ENCODE measurements at regions not wholly inside any gene's neighbourhood (a gene's known extent, or its start where the extent isn't known, plus 50 kb on each side); places are given as distances from the start of the nearest gene placed in this dataset.

DNA sequence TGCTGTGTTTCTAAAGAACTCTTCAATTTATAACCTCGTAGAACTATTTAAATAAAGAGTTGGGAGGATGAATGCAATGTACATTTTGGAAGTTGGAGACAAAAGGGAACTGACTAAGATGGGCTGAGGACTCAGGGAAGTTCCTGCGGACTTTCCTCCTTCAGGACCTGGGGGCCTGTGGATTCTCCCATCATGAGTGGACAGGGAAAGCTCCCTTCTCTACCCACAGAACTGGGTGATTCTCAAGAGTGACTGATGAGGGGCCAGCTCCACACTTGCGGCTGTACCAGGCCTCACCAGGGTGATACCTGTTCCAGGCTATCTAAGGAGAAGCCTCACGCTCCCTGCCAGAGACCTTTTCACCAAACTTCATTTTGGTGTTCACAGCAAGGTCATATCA is 143.8 kb upstream of the APCDD1 start:
- TF ChIP-seq GATA1 (IDR thresholded peaks at IDR 0.05; ENCODE audit: low read depth, low read length) = no peak
- no peak for DNase-seq

DNA sequence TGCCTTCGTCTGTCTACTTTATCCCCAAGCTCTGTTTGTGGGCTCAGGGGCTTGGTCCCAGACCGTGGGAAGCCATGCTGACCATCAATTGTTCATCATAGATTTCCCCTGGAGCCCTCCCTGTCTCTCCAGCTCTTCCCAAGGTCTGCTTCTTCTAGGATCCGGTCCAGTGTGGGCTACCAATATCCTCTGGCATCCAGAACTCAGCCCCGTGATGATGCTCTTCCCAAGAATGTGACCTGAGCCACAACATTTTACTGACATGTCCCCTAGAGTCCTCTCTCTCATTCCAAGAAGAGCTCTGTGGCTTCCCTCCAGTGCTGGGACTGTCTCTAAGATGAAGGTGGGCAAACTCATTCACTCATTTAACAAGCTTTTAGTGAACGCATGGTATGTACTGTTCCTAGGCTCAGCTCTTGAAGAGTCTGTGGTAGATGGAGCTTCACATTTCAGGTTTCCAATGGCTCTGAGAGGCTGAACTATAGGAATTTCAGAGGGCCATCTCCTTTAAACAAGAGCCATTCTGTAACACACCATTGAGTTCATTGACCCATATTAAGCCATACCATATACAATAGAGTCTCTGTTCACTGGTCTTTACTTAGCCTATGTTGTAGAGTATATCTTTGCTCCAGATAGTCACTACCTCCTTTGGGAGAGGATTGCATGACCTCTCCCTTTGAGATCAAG is 142.0 kb upstream of the APCDD1 start:
- DNase-seq = no peak
- no peak for TF ChIP-seq GATA1 (IDR thresholded peaks at IDR 0.05; ENCODE audit: low read depth, low read length)
- no peak for TF ChIP-seq POLR2A (IDR thresholded peaks at IDR 0.05; ENCODE audit: low read length)

DNA sequence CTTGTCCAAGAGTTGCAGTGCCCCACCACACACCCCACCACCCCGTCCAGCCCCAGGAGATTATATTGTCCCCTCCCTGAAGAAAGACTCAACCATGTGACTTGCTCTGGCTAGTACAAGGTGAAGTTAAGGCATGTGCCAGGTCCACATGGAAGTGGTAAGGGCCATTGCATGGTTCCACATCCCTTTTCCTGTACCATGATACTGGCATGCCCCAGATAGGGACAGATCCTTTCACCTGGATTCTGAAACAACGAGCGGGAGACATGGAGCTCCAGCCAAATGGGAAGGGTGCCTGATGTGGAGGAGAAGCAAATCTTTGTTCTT is 141.5 kb upstream of the APCDD1 start:
- DNase-seq = no peak
- TF ChIP-seq POLR2A (IDR thresholded peaks at IDR 0.05; ENCODE audit: low read length) = no peak
- no peak for TF ChIP-seq GATA1 (IDR thresholded peaks at IDR 0.05; ENCODE audit: low read depth, low read length)

DNA sequence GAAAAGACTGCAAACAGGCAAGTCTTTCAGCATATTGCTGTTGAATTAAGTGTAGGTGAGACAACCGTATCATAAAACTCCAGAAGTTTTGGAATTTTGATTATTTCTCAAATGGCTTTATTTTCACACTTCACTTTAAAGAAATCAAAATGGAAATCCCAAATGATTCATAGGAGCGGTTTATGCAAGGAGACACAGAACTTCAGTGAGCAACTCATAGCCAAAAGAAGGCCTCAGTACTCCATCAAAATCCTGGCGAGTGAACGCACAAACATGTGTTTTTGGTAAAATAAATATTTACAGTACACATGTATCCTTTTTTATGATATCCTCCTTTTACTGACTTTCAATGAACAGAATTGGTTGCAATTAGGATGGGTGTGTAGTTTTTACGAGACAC is 140.4 kb upstream of the APCDD1 start:
- no peak for DNase-seq

DNA sequence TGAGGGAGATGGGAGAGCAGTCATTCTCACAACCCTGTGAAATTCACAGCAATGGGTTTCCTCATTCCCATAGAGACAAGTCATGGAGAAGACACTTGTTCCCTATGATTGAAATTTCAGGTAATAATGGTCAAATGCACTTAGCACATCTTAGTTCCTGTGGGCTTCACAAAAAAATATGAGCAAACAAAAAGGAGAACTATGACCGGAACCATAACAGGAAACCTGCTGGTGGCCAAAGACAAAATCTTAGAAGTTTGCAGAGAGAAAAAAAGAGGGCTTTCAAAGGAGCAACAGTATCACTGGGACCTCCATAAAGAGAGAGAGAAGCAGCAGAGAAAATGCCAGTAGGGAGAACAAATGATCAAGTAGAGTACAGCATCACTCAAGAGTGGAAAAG is 138.9 kb upstream of the APCDD1 start:
- TF ChIP-seq POLR2A (IDR thresholded peaks at IDR 0.05; ENCODE audit: low read length) = no peak
- TF ChIP-seq GATA1 (IDR thresholded peaks at IDR 0.05; ENCODE audit: low read depth, low read length) = no peak
- no peak for DNase-seq

More for the DNA sequence above, 140.4 kb upstream of the APCDD1 start:
- no peak for TF ChIP-seq GATA1 (IDR thresholded peaks at IDR 0.05; ENCODE audit: low read depth, low read length)
- no peak for TF ChIP-seq POLR2A (IDR thresholded peaks at IDR 0.05; ENCODE audit: low read length)

DNA sequence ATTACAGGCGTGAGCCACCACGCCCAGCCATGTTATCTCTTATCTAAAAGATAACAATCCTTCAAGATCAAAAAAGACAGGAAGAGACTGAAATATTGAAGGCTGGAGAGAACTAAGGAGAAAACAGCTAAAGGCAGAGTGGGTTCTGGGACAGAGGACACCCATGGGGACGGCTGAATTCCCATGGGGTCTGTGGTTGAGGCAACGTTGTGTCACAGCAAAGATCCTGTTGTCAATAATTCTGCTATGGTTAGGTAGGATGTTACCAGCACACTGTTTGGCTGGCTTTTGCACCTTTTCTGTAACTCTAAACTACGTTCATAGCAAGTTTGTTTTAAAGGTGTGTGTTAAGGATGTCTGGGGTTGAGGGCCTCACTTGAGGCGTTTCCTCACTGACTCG is 137.7 kb upstream of the APCDD1 start:
- DNase-seq = no peak
- TF ChIP-seq GATA1 (IDR thresholded peaks at IDR 0.05; ENCODE audit: low read depth, low read length) (no peak), POLR2A (IDR thresholded peaks at IDR 0.05; ENCODE audit: low read length) (no peak)

DNA sequence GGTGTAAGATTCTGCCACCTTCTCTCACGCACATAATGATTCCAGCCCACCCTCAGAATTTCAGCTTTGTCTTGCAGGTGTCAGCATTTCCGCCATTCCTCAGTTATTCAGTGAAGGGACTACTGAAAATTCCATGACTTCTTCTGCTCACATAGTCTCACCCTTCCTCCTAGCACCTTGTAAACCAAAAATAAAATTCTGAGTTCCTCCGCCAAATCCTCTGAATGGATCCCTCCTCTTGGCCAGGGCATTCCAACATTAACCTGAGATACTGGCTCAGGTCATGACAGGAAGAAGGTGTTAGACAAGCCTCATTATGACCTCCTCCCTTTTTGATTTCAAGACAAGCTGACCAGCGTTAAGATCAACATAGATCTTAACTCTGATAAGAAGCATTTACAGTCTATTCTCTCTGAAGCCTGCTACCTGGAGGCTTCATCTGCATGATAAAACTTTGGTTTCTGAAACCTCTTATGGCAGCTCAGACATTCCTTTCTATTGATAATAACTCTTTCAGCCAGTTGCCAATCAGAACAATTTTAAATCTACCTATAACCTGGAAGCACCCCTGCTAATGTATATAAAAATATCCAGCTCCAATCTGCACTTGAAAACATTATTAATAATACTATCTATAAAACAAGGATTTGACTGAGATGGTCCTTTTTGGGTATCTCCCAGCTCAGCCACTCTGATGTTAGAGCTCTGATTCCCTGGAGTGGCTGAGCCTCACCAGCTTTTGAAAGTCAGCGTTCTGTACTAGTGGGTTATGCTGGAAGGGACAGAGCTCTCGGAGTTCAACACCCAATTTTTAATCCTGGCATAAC is 136.4 kb upstream of the APCDD1 start:
- no peak for TF ChIP-seq POLR2A (IDR thresholded peaks at IDR 0.05; ENCODE audit: low read length)
- no peak for TF ChIP-seq GATA1 (IDR thresholded peaks at IDR 0.05; ENCODE audit: low read depth, low read length)

DNA sequence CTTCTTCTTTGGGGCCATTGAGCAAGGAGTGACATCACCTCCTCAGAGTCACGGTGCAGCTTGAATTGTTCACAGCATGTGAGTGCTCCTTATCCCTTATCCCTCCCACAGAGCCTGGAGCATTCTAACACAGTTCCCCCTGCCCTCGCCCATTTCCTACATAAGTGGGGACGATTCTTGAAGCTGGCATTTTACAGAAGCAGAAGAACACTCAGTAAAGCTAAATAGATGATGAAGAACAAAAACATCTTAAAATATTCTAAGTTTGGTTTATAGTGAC is 135.8 kb upstream of the APCDD1 start:
- no peak for DNase-seq
- TF ChIP-seq POLR2A (IDR thresholded peaks at IDR 0.05; ENCODE audit: low read length) = no peak
- TF ChIP-seq GATA1 (IDR thresholded peaks at IDR 0.05; ENCODE audit: low read depth, low read length) = no peak

More for the DNA sequence above, 136.4 kb upstream of the APCDD1 start:
- DNase-seq = no peak

DNA sequence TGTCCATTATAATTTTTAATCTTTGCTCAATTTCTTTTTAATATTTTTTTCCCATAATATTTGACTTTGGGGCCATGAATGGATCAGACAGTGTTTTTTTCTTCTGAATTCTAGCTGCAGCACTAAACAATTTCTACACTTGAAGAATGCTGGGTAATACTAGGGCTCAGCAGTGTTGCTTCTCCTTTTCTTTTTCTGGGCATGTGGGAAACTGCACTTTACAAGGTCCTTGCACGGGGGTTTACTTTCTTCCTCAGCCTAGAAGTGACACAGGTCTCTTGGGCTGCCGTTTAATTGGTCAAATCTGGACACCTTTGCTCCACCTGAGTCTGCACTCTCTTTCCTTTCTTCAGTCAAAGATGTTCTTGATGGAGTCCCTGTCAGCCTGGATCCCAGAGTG is 135.4 kb upstream of the APCDD1 start:
- DNase-seq = no peak
- TF ChIP-seq GATA1 (IDR thresholded peaks at IDR 0.05; ENCODE audit: low read depth, low read length) (no peak), POLR2A (IDR thresholded peaks at IDR 0.05; ENCODE audit: low read length) (no peak)

DNA sequence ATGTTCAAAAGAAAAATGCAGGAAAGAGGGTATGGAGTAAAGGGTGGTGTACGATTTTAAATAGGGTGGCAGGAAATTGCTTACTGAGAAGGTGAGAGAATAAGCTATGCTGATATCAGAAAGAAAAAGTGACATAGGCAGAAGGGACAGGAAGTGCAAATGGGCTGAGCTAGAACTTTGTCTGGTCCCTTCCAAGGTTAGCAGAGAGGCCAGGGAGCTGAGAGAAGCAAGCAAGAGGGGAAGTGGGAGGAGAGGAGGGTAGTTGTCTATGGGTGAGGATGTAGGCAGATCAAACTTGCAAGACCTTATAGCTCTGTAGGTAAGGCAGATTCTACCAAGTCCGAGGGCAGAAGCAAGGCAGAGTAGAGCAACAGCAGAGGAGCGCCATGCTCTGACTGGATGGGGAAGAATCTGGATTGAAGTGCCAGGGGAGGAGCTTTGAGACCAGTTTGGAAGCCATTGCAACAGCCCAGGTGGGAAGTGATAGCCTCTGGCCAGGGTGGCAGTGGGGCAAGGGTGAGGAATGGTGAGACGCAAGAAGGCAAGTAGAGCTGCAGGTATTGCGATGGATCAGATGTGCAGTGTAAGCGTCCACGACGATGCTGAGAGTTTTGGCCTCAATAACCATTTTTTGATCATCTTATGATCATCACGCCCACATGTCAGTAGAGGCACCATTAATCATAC is 134.4 kb upstream of the APCDD1 start:
- DNase-seq = no peak
- no peak for TF ChIP-seq GATA1 (IDR thresholded peaks at IDR 0.05; ENCODE audit: low read depth, low read length)
- TF ChIP-seq POLR2A (IDR thresholded peaks at IDR 0.05; ENCODE audit: low read length) = no peak

DNA sequence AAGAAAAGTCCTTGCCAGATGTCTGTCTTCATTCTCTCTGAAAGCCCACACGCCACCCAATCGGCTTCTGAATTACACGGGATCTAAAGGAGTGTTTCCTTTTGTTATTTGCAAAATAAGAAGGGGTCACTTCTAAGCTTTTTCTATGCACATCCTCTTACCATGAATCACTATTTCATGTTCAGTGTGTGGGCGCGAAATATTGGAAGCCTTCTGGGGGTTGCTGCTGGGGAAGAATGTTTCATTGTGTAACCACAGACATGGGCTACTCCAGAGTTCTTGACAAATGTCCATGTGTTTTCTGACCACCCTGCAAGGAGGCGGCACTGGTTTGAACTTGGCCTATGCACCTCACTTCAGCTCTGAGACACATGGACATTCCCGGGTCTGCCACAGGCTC is 133.6 kb upstream of the APCDD1 start:
- DNase-seq = no peak
- TF ChIP-seq POLR2A (IDR thresholded peaks at IDR 0.05; ENCODE audit: low read length) (no peak), GATA1 (IDR thresholded peaks at IDR 0.05; ENCODE audit: low read depth, low read length) (no peak)

DNA sequence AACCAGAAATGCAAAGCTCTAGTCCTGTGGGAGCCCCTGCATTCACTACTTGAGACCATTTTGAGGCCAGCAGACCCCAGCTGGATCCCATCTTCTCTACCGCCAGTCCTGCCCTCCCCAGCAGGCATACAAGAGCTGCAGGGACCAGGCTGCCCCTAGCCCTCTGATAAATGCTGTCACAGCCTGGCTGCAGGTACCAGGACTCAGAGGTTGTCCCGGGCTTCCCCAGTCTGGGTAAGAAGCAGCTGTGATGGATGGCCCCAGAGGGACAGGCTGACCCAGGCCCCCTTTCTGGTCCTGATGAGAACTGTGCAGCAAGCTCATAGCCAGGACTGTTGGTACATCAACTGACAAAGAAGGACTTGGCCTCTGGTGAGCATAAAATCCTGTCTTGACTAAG is 132.9 kb upstream of the APCDD1 start:
- TF ChIP-seq GATA1 (IDR thresholded peaks at IDR 0.05; ENCODE audit: low read depth, low read length) = no peak
- no peak for TF ChIP-seq POLR2A (IDR thresholded peaks at IDR 0.05; ENCODE audit: low read length)
- DNase-seq = no peak

DNA sequence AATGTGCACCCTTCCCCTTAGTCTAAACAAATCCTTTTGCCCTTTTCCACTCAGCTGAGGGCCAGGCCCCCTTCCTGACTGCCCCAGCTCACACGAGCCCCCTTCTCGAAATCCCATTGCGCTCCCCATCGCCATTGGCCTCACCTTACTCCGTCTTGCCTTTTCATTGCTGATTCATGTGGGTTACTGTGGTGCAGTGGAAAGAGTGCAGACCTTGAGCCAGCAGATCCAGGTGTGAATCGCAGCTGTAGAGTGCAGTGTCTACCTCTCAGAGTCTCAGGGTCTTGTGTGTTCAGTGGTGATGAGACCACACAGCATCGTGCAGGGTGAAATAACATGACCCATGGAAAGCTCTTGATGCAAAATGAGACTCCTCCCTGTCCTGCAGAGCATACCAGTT is 132.4 kb upstream of the APCDD1 start:
- TF ChIP-seq POLR2A (IDR thresholded peaks at IDR 0.05; ENCODE audit: low read length) (no peak), GATA1 (IDR thresholded peaks at IDR 0.05; ENCODE audit: low read depth, low read length) (no peak)
- no peak for DNase-seq

DNA sequence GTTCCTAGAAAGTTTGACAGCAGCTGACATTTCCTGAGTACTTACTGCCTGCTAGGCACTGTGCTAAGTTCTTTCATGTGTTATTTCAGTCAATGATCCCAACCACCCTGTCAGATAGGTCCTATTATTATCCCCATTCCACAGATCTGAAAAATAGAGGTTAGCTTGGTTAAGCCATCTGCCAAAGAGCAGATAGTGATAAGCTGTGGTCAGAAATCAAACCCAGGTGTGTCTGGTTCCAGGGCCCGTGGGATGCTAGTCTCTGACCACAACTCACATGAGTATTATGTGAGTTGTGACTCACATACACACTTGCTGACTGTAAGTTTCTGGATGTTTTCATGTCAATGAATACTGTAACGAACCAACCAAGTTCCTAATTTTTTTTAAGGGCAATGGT is 132.0 kb upstream of the APCDD1 start:
- DNase-seq = no peak
- TF ChIP-seq POLR2A (IDR thresholded peaks at IDR 0.05; ENCODE audit: low read length) (no peak), GATA1 (IDR thresholded peaks at IDR 0.05; ENCODE audit: low read depth, low read length) (no peak)

DNA sequence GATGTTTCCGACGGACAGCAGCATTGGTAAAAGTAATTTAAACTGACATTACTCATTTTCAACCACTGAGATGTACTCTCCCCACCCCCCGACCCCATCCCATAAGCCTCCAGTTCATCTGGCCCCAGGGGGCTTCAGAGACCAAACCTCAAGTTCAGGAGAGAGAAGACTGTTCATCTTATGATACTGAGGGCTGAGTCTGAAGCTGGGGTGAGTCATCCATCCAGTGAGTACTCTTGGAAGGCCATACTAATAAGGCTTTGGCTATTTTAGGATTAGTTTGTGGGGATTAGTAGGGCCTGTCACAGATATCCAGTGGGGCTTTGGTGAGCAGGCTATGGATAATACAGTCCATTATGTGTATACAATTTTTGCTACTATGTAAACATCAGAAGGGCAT is 125.3 kb upstream of the APCDD1 start:
- DNase-seq = no peak
- TF ChIP-seq GATA1 (IDR thresholded peaks at IDR 0.05; ENCODE audit: low read depth, low read length) = no peak

Data from erythroblast (primary cell).